ENCODE measurements at regions not wholly inside any gene's neighbourhood (a gene's known extent, or its start where the extent isn't known, plus 50 kb on each side); places are given as distances from the start of the nearest gene placed in this dataset.
"Not testable (repeated sequence)": the region's sequence is repeated elsewhere in the genome, so short reads cannot be mapped to it uniquely, and the experiment has no call there.

GRCh38 chr5:103804711-103805110 lies 242.1 kb upstream of the NUDT12 start:
- DNase-seq, result no peak

- DNase-seq, result no peak
Observed at GRCh38 chr5:103801681-103802080, 239.1 kb upstream of the NUDT12 start.

GRCh38 chr5:103800741-103801495 lies 238.3 kb upstream of the NUDT12 start:
- no peak for DNase-seq

- DNase-seq, result no peak
Observed at GRCh38 chr5:103793595-103794182, 231.1 kb upstream of the NUDT12 start.

- DNase-seq, result no peak
Observed at GRCh38 chr5:103785569-103785968, 223.0 kb upstream of the NUDT12 start.

- no peak for DNase-seq
Observed at GRCh38 chr5:103783669-103784068, 221.1 kb upstream of the NUDT12 start.

GRCh38 chr5:103780794-103781193 lies 218.2 kb upstream of the NUDT12 start:
- DNase-seq, result no peak

- DNase-seq, result no peak
Observed at GRCh38 chr5:103774721-103775120, 212.1 kb upstream of the NUDT12 start.

- DNase-seq, result no peak
Observed at GRCh38 chr5:103772248-103772647, 209.7 kb upstream of the NUDT12 start.

- no peak for DNase-seq
Observed at GRCh38 chr5:103764403-103764802, 201.8 kb upstream of the NUDT12 start.

GRCh38 chr5:103758996-103759395 lies 196.4 kb upstream of the NUDT12 start:
- DNase-seq, result no peak

- DNase-seq, result no peak
Observed at GRCh38 chr5:103755974-103756373, 193.4 kb upstream of the NUDT12 start.

- DNase-seq, result no peak
Observed at GRCh38 chr5:103745353-103746065, 182.9 kb upstream of the NUDT12 start.

- no peak for DNase-seq
Observed at GRCh38 chr5:103744159-103744558, 181.6 kb upstream of the NUDT12 start.

- DNase-seq, result no peak
Observed at GRCh38 chr5:103743421-103743820, 180.8 kb upstream of the NUDT12 start.

- DNase-seq, result no peak
Observed at GRCh38 chr5:103741984-103742383, 179.4 kb upstream of the NUDT12 start.

GRCh38 chr5:103736343-103736742 lies 173.8 kb upstream of the NUDT12 start:
- DNase-seq, result not testable (repeated sequence)

GRCh38 chr5:103724271-103724670 lies 161.7 kb upstream of the NUDT12 start:
- DNase-seq, result no peak

GRCh38 chr5:103721183-103721582 lies 158.6 kb upstream of the NUDT12 start:
- DNase-seq, result no peak

GRCh38 chr5:103718108-103718507 lies 155.5 kb upstream of the NUDT12 start:
- no peak for DNase-seq

GRCh38 chr5:103708601-103709000 lies 146.0 kb upstream of the NUDT12 start:
- no peak for DNase-seq

GRCh38 chr5:103706939-103707682 lies 144.5 kb upstream of the NUDT12 start:
- no peak for DNase-seq

GRCh38 chr5:103703617-103704016 lies 141.0 kb upstream of the NUDT12 start:
- DNase-seq, result no peak

Measured in DMS79 treated with DMSO at 0.1 percent for 48 hours (cell line).